A549 (cell line): ENCODE measurements at regions not wholly inside any gene's neighbourhood (a gene's known extent, or its start where the extent isn't known, plus 50 kb on each side); places are given as distances from the start of the nearest gene placed in this dataset.

Experiments used
- ATAC-seq, 2 experiments: fragments of 200-7000 bp in 1 of 2; fragments of >200 bp in 1 of 2; cut with Nextera tagmentation in 1 of 2; cut with Tn5 transposase in 1 of 2; 3 replicates each; pipeline versions ENCODE4 v1.8.0 to v1.9.1; 2018 to 2020; ENCODE audit warnings: mild to moderate bottlenecking in 1 of 2, moderate library complexity in 1 of 2
- CTCF ChIA-PET: fragments of 300-600 bp; sonication (Branson Sonifier 250); formaldehyde crosslinking; extraction: SDS; loops from one replicate; lab custom pipeline; 2021; ENCODE audit warnings: antibody characterized with exemption, inconsistent platforms; lab: Yijun Ruan, JAX
- POLR2A ChIA-PET: fragments of 350-600 bp; formaldehyde crosslinking; extraction: SDS; loops from one replicate; lab custom pipeline; 2021; ENCODE audit warnings: antibody characterized with exemption, inconsistent platforms; lab: Yijun Ruan, JAX
- DNase-seq, 2 experiments: peaks; one replicate each; pipeline versions ENCODE4 v3.0.0 to v3.0.0-alpha.2; 2011 to 2016; ENCODE audit warnings: low read depth in 1 of 2, low spot score in 1 of 2
- FAIRE-seq: peaks from 2 replicates; lab custom pipeline; 2011; peaks lifted over from hg19 to GRCh38; lab: Jason Lieb, UNC
- H3K27ac ChIP-seq, 2 experiments: fragments of >200 bp; sonication (Bioruptor Twin); formaldehyde crosslinking; 3 replicates each; pipeline ENCODE4 v1.5.1; 2016 to 2017
- H3K4me1 ChIP-seq: fragments of >200 bp; sonication (Bioruptor Twin); formaldehyde crosslinking; 3 replicates; pipeline ENCODE4 v1.6.1; 2016
- H3K4me2 ChIP-seq: fragments of >200 bp; sonication (Bioruptor Twin); formaldehyde crosslinking; 3 replicates; pipeline ENCODE4 v1.6.1; 2016
- H3K4me3 ChIP-seq: fragments of >200 bp; sonication (Bioruptor Twin); formaldehyde crosslinking; 3 replicates; pipeline ENCODE4 v1.5.1; 2016
- H3K9me3 ChIP-seq: fragments of >200 bp; sonication (Bioruptor Twin); formaldehyde crosslinking; 3 replicates; pipeline ENCODE4 v1.6.1; 2016
- EHMT2 ChIP-seq: fragments of 200-600 bp; sonication (generic); IDR thresholded peaks from 2 replicates; pipeline ENCODE4 v1.6.1; 2016; ENCODE audit warnings: antibody characterized with exemption, low read depth, mild to moderate bottlenecking, moderate library complexity
- EP300 ChIP-seq, 2 experiments: fragments of >200 bp; sonication (Bioruptor Twin); formaldehyde crosslinking; IDR thresholded peaks; 2 replicates in 1 of 2; 3 replicates in 1 of 2; pipeline ENCODE4 v1.6.1; 2016 to 2017
- FOSB ChIP-seq: fragments of 250-450 bp; sonication (Bioruptor Pico); IDR thresholded peaks from 2 replicates; pipeline ENCODE4 v1.5.0; 2020; ENCODE audit warnings: mild to moderate bottlenecking, moderate library complexity
- GATA3 ChIP-seq: IDR thresholded peaks from 2 replicates; pipeline ENCODE4 v1.6.1; 2012; ENCODE audit warnings: borderline replicate concordance
- HDAC2 ChIP-seq: fragments of 200-600 bp; sonication (generic); IDR thresholded peaks from 2 replicates; pipeline ENCODE4 v1.6.1; 2016
- HEYL ChIP-seq: fragments of 250-450 bp; sonication (Bioruptor Pico); IDR thresholded peaks from 2 replicates; pipeline ENCODE4 v1.8.0; 2021; ENCODE audit warnings: mild to moderate bottlenecking, moderate library complexity
- HOXB13 ChIP-seq: fragments of 250-450 bp; sonication (Bioruptor Pico); IDR thresholded peaks from 2 replicates; pipeline ENCODE4 v1.5.0; 2020; ENCODE audit warnings: low read depth, mild to moderate bottlenecking, moderate library complexity
- HOXB5 ChIP-seq: fragments of 250-450 bp; sonication (Bioruptor Pico); IDR thresholded peaks from 2 replicates; pipeline ENCODE4 v1.5.0; 2020; ENCODE audit warnings: mild to moderate bottlenecking, moderate library complexity
- JUN ChIP-seq, 2 experiments: fragments of >200 bp; sonication (Bioruptor Twin); formaldehyde crosslinking; IDR thresholded peaks; 2 replicates in 1 of 2; 3 replicates in 1 of 2; pipeline ENCODE4 v1.6.1; 2016 to 2017
- JUNB ChIP-seq: fragments of >200 bp; sonication (Bioruptor Twin); formaldehyde crosslinking; IDR thresholded peaks from 2 replicates; pipeline ENCODE4 v1.6.1; 2016
- KDM1A ChIP-seq: fragments of 200-600 bp; sonication (generic); IDR thresholded peaks from 2 replicates; pipeline ENCODE4 v1.6.1; 2016; ENCODE audit warnings: low read depth, mild to moderate bottlenecking
- MAFK ChIP-seq: fragments of 450-650 bp; IDR thresholded peaks from 2 replicates; pipeline ENCODE4 v1.6.1; 2014; ENCODE audit not compliant: partially characterized antibody
- POLR2AphosphoS2 ChIP-seq: conservative IDR thresholded peaks from 2 replicates; pipeline ENCODE4 v1.6.1; 2012; ENCODE audit warnings: low read length, improper control_type of control experiment, inconsistent platforms
- RAD21 ChIP-seq, 2 experiments: fragments of >200 bp in 1 of 2; sonication (Bioruptor Twin) in 1 of 2; formaldehyde crosslinking in 1 of 2; IDR thresholded peaks in 1 of 2; conservative IDR thresholded peaks in 1 of 2; 2 replicates in 1 of 2; 3 replicates in 1 of 2; pipeline ENCODE4 v1.6.1; 2012 to 2018; ENCODE audit warnings: inconsistent platforms in 1 of 2
- SMC3 ChIP-seq: fragments of >200 bp; sonication (Bioruptor Twin); formaldehyde crosslinking; IDR thresholded peaks from 3 replicates; pipeline ENCODE4 v1.6.1; 2018; ENCODE audit warnings: inconsistent platforms
- SREBF2 ChIP-seq: fragments of 450-650 bp; IDR thresholded peaks from 2 replicates; pipeline ENCODE4 v1.6.1; 2014; ENCODE audit warnings: mild to moderate bottlenecking, moderate library complexity
- TFCP2L1 ChIP-seq: fragments of 250-450 bp; sonication (Bioruptor Pico); IDR thresholded peaks from 2 replicates; pipeline ENCODE4 v1.5.0; 2021; ENCODE audit warnings: mild to moderate bottlenecking
- TP53 ChIP-seq: fragments of 250-450 bp; sonication (Bioruptor Pico); IDR thresholded peaks from 2 replicates; pipeline ENCODE4 v1.5.0; 2021; ENCODE audit warnings: mild to moderate bottlenecking, moderate library complexity
- WGBS: methylation state at CpG from one replicate; pipeline ENCODE4 v1.1.6; 2017; ENCODE audit errors: missing lambda C conversion rate; 5-methylcytosine and 5-hydroxymethylcytosine counted together
- TF ChIP-seq, protein P1 (sequence below): fragments of >200 bp; sonication (Bioruptor Twin); formaldehyde crosslinking; IDR thresholded peaks from 2 replicates; pipeline ENCODE4 v1.6.1; 2016
- TF ChIP-seq, protein P2 (sequence below): fragments of 150-350 bp; IDR thresholded peaks from 2 replicates; pipeline ENCODE4 v1.6.1; 2014; ENCODE audit warnings: low read depth, mild to moderate bottlenecking, low read length
- TF ChIP-seq, protein P3 (sequence below): IDR thresholded peaks from 2 replicates; pipeline ENCODE4 v1.6.1; 2012
- TF ChIP-seq, protein P4 (sequence below): fragments of 250-450 bp; sonication (Bioruptor Pico); IDR thresholded peaks from 2 replicates; pipeline ENCODE4 v1.5.0; 2020; ENCODE audit warnings: low read depth, mild to moderate bottlenecking, moderate library complexity
- TF ChIP-seq, protein P5 (sequence below): fragments of >200 bp; sonication (Bioruptor Twin); formaldehyde crosslinking; IDR thresholded peaks from 3 replicates; pipeline ENCODE4 v1.5.1; 2016

DNA sequence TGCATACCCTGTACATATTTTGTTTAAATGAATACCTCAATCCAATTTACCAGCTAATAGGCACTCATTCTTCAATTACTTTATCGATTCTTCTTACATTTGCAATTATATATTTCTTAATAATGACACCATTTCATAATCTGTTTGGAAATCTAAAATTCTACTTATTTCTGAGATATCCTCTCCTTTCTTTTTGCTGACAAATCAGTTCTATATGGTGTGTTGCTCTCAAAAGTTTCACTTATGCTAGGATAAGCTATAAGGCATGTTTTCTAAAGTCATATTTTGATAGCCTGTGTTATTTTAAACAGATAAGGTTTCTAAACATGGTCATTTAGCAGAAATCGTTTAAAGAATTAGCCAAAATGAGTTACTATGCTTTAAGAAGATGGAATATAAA lies 140.6 kb upstream of the GJE1 start:
- no peaks in the 10 kb centered on the region for H3K4me1 ChIP-seq
- DNase-seq (no peak), FAIRE-seq (no peak), ATAC-seq (no peak)
- no peak overlapping the region for H3K4me2 ChIP-seq
- CTCF ChIA-PET: interaction anchor here (1.2 kb wide), 1 partner anchor 120 kb away, joined by 4 read pairs; no protein-coding TSS in a partner anchor
- H3K27ac ChIP-seq: no peak overlapping the region
- H3K4me3 ChIP-seq: no peak overlapping the region
- POLR2A ChIA-PET: no interaction called here
- WGBS: 32% methylated on average over 2 of the region's 2 CpGs
- TF ChIP-seq JUN (IDR thresholded peaks at IDR 0.05) (no peak), MAFK (peak; percentile 39)
- H3K9me3 ChIP-seq: no peaks in the 10 kb centered on the region

DNA sequence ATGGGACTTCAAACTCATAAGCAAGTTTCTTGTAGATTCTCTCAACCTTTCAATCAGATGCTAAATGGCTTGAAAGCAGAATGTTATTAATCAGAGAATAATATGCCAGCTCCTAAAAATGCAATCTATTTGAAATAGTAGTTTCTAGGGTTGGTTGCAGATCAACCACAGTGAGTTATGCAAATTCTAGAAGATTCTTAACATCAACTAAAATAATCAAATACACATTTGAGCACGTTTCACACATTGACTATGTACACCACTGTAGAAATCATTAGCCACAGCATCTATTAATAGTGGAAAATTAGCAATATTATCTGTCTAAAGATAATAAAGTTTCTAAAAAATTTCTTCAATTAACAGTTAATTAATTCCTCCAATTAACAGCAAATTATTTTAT lies 141.9 kb upstream of the GJE1 start:
- POLR2A ChIA-PET: no interaction called here
- Histone ChIP-seq H3K4me3 (no peak overlapping the region), H3K4me2 (no peak overlapping the region), H3K27ac (no peak overlapping the region), H3K9me3 (no peaks in the 10 kb centered on the region), H3K4me1 (no peaks in the 10 kb centered on the region)
- ATAC-seq (no peak), FAIRE-seq (no peak), DNase-seq (no peak)
- TF ChIP-seq, protein P1, sequence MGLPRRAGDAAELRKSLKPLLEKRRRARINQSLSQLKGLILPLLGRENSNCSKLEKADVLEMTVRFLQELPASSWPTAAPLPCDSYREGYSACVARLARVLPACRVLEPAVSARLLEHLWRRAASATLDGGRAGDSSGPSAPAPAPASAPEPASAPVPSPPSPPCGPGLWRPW: no peak
- TF ChIP-seq, protein P2, sequence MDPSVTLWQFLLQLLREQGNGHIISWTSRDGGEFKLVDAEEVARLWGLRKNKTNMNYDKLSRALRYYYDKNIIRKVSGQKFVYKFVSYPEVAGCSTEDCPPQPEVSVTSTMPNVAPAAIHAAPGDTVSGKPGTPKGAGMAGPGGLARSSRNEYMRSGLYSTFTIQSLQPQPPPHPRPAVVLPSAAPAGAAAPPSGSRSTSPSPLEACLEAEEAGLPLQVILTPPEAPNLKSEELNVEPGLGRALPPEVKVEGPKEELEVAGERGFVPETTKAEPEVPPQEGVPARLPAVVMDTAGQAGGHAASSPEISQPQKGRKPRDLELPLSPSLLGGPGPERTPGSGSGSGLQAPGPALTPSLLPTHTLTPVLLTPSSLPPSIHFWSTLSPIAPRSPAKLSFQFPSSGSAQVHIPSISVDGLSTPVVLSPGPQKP: no peak
- TF ChIP-seq, protein P3, sequence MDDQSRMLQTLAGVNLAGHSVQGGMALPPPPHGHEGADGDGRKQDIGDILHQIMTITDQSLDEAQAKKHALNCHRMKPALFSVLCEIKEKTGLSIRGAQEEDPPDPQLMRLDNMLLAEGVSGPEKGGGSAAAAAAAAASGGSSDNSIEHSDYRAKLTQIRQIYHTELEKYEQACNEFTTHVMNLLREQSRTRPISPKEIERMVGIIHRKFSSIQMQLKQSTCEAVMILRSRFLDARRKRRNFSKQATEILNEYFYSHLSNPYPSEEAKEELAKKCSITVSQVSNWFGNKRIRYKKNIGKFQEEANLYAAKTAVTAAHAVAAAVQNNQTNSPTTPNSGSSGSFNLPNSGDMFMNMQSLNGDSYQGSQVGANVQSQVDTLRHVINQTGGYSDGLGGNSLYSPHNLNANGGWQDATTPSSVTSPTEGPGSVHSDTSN: no peak
- TF ChIP-seq HDAC2 (no peak), MAFK (no peak), KDM1A (no peak), EHMT2 (no peak), EP300 (IDR thresholded peaks at IDR 0.05) (no peak), POLR2AphosphoS2 (no peak), FOSB (CRISPR knock-in tag) (no peak), JUNB (no peak), HOXB13 (CRISPR knock-in tag) (no peak), TFCP2L1 (no peak)
- 11% methylated on average over 1 of the region's 1 CpG for WGBS
- CTCF ChIA-PET: interaction anchor here (1.2 to 2.6 kb wide), 2 partner anchors 54 to 121 kb away, joined by 4 to 28 read pairs; no protein-coding TSS in a partner anchor

DNA sequence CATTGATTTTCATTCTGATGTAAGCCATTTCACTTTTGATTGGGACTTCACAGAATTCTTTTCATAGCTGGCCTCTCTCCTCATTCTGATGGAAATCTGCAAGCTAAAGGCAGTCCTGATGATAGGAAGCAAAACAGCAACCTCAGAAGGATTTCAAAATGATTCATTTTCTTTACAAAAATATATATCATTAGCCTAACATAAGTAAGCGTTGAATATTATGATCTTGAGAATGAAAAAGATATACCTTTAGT lies 143.1 kb upstream of the GJE1 start:
- TF ChIP-seq SREBF2 (no peak), EHMT2 (no peak), TP53 (no peak), GATA3 (no peak), JUNB (no peak), RAD21 (conservative IDR thresholded peaks at IDR 0.05 in 1 of 2, IDR thresholded peaks at IDR 0.05 in 1 of 2) (no peak), FOSB (CRISPR knock-in tag) (no peak), TFCP2L1 (no peak)
- CTCF ChIA-PET: interaction anchor here (0.7 to 2.6 kb wide), 18 partner anchors 8 to 127 kb away, joined by 3 to 28 read pairs (median 4); no protein-coding TSS in a partner anchor
- Histone ChIP-seq H3K9me3 (no peaks in the 10 kb centered on the region), H3K4me1 (no peaks in the 10 kb centered on the region), H3K27ac (no peak overlapping the region), H3K4me2 (no peak overlapping the region), H3K4me3 (no peak overlapping the region)
- no peak for ATAC-seq
- DNase-seq: no peak
- POLR2A ChIA-PET: no interaction called here
- WGBS: 81% methylated on average over 1 of the region's 1 CpG
- no peak for FAIRE-seq

DNA sequence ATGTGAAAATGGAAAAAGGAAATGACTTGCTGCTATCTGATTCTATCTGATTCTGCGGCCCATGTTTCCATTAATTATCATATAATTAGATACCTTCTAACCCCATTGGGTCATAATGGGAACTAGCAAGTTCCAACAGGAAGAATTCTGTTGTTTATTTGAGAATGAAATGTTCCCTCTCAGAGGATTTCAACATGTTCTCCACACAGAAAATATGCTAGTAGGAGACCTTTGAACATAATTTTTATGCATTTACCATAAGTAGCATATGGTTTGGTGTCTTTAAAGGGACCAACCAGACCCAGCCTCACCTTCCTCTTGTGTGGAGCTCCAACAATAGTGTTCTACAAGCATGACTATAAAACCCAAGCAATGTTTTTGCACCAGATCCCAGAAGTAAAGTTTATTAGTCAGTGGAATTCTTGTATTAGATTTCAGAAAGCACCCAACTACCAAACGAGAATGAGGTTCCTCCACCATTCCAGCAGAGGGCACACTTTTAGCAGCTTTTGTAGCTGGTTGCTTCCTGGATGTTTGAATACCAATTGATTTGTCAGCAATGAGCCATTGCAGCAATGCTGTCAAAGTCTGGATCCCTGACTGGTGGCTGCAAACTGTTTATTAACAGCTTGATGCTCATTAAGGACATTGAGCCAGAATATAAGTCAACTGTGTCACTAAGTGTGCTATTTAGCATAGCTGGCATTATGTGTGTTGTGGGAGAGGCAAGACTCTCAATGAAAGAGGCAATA lies 143.6 kb upstream of the GJE1 start:
- H3K4me2 ChIP-seq: no peak overlapping the region
- TF ChIP-seq JUN (IDR thresholded peaks at IDR 0.05) (no peak), MAFK (peak; percentile 38), SMC3 (peak; percentile 88), HEYL (no peak), RAD21 (conservative IDR thresholded peaks at IDR 0.05 in 1 of 2, IDR thresholded peaks at IDR 0.05 in 1 of 2) (peak; percentile 83 to 87), HOXB5 (CRISPR knock-in tag) (no peak)
- TF ChIP-seq, protein P4, sequence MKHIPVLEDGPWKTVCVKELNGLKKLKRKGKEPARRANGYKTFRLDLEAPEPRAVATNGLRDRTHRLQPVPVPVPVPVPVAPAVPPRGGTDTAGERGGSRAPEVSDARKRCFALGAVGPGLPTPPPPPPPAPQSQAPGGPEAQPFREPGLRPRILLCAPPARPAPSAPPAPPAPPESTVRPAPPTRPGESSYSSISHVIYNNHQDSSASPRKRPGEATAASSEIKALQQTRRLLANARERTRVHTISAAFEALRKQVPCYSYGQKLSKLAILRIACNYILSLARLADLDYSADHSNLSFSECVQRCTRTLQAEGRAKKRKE (CRISPR knock-in tag): no peak
- TF ChIP-seq, protein P5, sequence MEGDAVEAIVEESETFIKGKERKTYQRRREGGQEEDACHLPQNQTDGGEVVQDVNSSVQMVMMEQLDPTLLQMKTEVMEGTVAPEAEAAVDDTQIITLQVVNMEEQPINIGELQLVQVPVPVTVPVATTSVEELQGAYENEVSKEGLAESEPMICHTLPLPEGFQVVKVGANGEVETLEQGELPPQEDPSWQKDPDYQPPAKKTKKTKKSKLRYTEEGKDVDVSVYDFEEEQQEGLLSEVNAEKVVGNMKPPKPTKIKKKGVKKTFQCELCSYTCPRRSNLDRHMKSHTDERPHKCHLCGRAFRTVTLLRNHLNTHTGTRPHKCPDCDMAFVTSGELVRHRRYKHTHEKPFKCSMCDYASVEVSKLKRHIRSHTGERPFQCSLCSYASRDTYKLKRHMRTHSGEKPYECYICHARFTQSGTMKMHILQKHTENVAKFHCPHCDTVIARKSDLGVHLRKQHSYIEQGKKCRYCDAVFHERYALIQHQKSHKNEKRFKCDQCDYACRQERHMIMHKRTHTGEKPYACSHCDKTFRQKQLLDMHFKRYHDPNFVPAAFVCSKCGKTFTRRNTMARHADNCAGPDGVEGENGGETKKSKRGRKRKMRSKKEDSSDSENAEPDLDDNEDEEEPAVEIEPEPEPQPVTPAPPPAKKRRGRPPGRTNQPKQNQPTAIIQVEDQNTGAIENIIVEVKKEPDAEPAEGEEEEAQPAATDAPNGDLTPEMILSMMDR: peak; percentile 66
- TF ChIP-seq, all 56 proteins: peak for 4
- ChIA-PET POLR2A (no interaction called here), CTCF (interaction anchor here (0.7 to 2.6 kb wide), 18 partner anchors 9 to 127 kb away, joined by 3 to 28 read pairs (median 4); no protein-coding TSS in a partner anchor)
- H3K9me3 ChIP-seq: no peaks in the 10 kb centered on the region
- H3K4me1 ChIP-seq: no peaks in the 10 kb centered on the region
- H3K27ac ChIP-seq: no peak overlapping the region
- no peak overlapping the region for H3K4me3 ChIP-seq
- DNase-seq: peak; percentile 20 to 61
- peak in 1 of 2 experiments; percentile 66; a peak in 4 of 6 replicates for ATAC-seq
- WGBS: 42% methylated on average over 2 of the region's 2 CpGs
- no peak for FAIRE-seq
